Mesothelial cell of epicardium (in vitro differentiated cells): ENCODE measurements at regions not wholly inside any gene's neighbourhood (a gene's known extent, or its start where the extent isn't known, plus 50 kb on each side); places are given as distances from the start of the nearest gene placed in this dataset.
"Not testable (repeated sequence)": the region's sequence is repeated elsewhere in the genome, so short reads cannot be mapped to it uniquely, and the experiment has no call there.

ENCODE experiments used
- DNase-seq, 2 experiments: peaks; one replicate each; pipeline ENCODE4 v3.0.0; 2021; ENCODE audit warnings: low spot score in 2 of 2; ENCODE audit not compliant: unreplicated experiment in 2 of 2
- H3K27ac Mint-ChIP-seq: 2 replicates; pipeline ENCODE4 v1.8.0; 2021; ENCODE audit warnings: mixed read lengths
- H3K27me3 Mint-ChIP-seq: 2 replicates; pipeline ENCODE4 v1.8.0; 2021; ENCODE audit warnings: low read depth, mixed read lengths
- H3K36me3 Mint-ChIP-seq: 2 replicates; pipeline ENCODE4 v1.8.0; 2021; ENCODE audit warnings: mixed read lengths
- H3K4me1 Mint-ChIP-seq: 2 replicates; pipeline ENCODE4 v1.8.0; 2021; ENCODE audit warnings: mixed read lengths
- H3K4me3 Mint-ChIP-seq: 2 replicates; pipeline ENCODE4 v1.8.0; 2021; ENCODE audit warnings: mild to moderate bottlenecking, moderate library complexity, mixed read lengths
- H3K9me3 Mint-ChIP-seq: 2 replicates; pipeline ENCODE4 v1.8.0; 2021; ENCODE audit warnings: mixed read lengths
- CTCF ChIP-seq: fragments of 200-600 bp; sonication (generic); IDR thresholded peaks from one replicate; pipeline ENCODE4 v1.5.0; 2021; ENCODE audit warnings: antibody characterized with exemption; ENCODE audit not compliant: unreplicated experiment

- Mint-ChIP-seq H3K27ac (no peak overlapping the region), H3K9me3 (no peaks in the 10 kb centered on the region), H3K36me3 (no peaks in the 10 kb centered on the region), H3K4me3 (no peak overlapping the region), H3K27me3 (peaks cover under 1% of the 10 kb centered on the region), H3K4me1 (peaks cover 31% of the 10 kb centered on the region)
- no peak for TF ChIP-seq CTCF
- DNase-seq, result no peak
Measured at GRCh38 chr3:194871864-194872668, 186.4 kb downstream of the FAM43A start.

- no peak for DNase-seq
- Mint-ChIP-seq H3K4me1 (peaks cover 29% of the 10 kb centered on the region), H3K36me3 (no peaks in the 10 kb centered on the region), H3K9me3 (no peaks in the 10 kb centered on the region), H3K27ac (no peak overlapping the region), H3K4me3 (no peak overlapping the region), H3K27me3 (peaks cover 2% of the 10 kb centered on the region)
- no peak for TF ChIP-seq CTCF
Measured at GRCh38 chr3:194872669-194872977, 186.9 kb downstream of the FAM43A start.

- peaks cover 29% of the 10 kb centered on the region for H3K4me1 Mint-ChIP-seq
- H3K4me3 Mint-ChIP-seq, DNase-seq, H3K27me3 Mint-ChIP-seq, H3K36me3 Mint-ChIP-seq, H3K9me3 Mint-ChIP-seq, H3K27ac Mint-ChIP-seq: not testable (repeated sequence)
Measured at GRCh38 chr3:194873474-194873873, 187.8 kb downstream of the FAM43A start.

- Mint-ChIP-seq H3K36me3 (no peaks in the 10 kb centered on the region), H3K27me3 (peaks cover 2% of the 10 kb centered on the region), H3K4me3 (no peak overlapping the region), H3K9me3 (no peaks in the 10 kb centered on the region), H3K27ac (no peak overlapping the region), H3K4me1 (peaks cover 31% of the 10 kb centered on the region)
- no peak for DNase-seq
- no peak for TF ChIP-seq CTCF
Measured at GRCh38 chr3:194874206-194874605, 188.5 kb downstream of the FAM43A start.

- DNase-seq, result no peak
- no peak overlapping the region for H3K27ac Mint-ChIP-seq
- no peak for TF ChIP-seq CTCF
Measured at GRCh38 chr3:194874783-194875182, 189.1 kb downstream of the FAM43A start.

GRCh38 chr3:194875581-194876402, 190.1 kb downstream of the FAM43A start:
- H3K27ac Mint-ChIP-seq, result no peak overlapping the region
- H3K4me1 Mint-ChIP-seq, result peaks cover 33% of the 10 kb centered on the region
- H3K36me3 Mint-ChIP-seq, result no peaks in the 10 kb centered on the region
- no peak for TF ChIP-seq CTCF
- H3K9me3 Mint-ChIP-seq, result no peaks in the 10 kb centered on the region
- H3K27me3 Mint-ChIP-seq, result peaks cover 2% of the 10 kb centered on the region
- no peak for DNase-seq
- no peak overlapping the region for H3K4me3 Mint-ChIP-seq

More at GRCh38 chr3:194874783-194875182, 189.1 kb downstream of the FAM43A start:
- Mint-ChIP-seq H3K9me3 (no peaks in the 10 kb centered on the region), H3K4me1 (peaks cover 34% of the 10 kb centered on the region), H3K27me3 (peaks cover 2% of the 10 kb centered on the region), H3K4me3 (no peak overlapping the region), H3K36me3 (no peaks in the 10 kb centered on the region)
